HepG2 (cell line): ENCODE measurements at regions not wholly inside any gene's neighbourhood (a gene's known extent, or its start where the extent isn't known, plus 50 kb on each side); places are given as distances from the start of the nearest gene placed in this dataset.

Source experiments
- ATAC-seq: fragments of 200-7000 bp; cut with Tn5 transposase; 3 replicates; pipeline ENCODE4 v1.9.1; 2020; ENCODE audit warnings: mild to moderate bottlenecking, moderate library complexity
- BruUV-seq: library from RNA; stranded (reverse); fragments of 400-500 nt; replicated peaks from 2 replicates; lab custom pipeline; 2021; lab: Mats Ljungman, UMichigan
- CTCF ChIA-PET: fragments of 300-600 bp; formaldehyde crosslinking; extraction: SDS; loops from one replicate; lab custom pipeline; 2021; ENCODE audit warnings: low total read pairs, inconsistent platforms, low intra/inter-chr PET ratio; lab: Yijun Ruan, JAX
- POLR2A ChIA-PET: fragments of 350-600 bp; sonication (Branson Sonifier 250); formaldehyde crosslinking; loops from one replicate; lab custom pipeline; 2020; ENCODE audit warnings: antibody characterized with exemption, inconsistent platforms; lab: Yijun Ruan, JAX
- DNase-seq: peaks from one replicate; pipeline ENCODE4 v3.0.0-alpha.2; 2015; ENCODE audit warnings: low spot score
- FAIRE-seq: peaks from 3 replicates; lab custom pipeline; 2011; peaks lifted over from hg19 to GRCh38; lab: Jason Lieb, UNC
- H2AFZ ChIP-seq: one replicate; pipeline ENCODE4 v1.6.1; 2011; ENCODE audit warnings: low read length, inconsistent platforms
- H3K27ac ChIP-seq: fragments of 300-600 bp; 3 replicates; pipeline ENCODE4 v1.8.0; 2011; ENCODE audit warnings: mixed run types, mild to moderate bottlenecking, mixed read lengths, low read length, inconsistent platforms; ENCODE audit not compliant: insufficient read depth; ENCODE audit errors: extremely low read length
- H3K27me3 ChIP-seq, 2 experiments: fragments of 200-600 bp in 1 of 2; 2 replicates in 1 of 2; 3 replicates in 1 of 2; pipeline versions ENCODE4 v1.6.0 to v1.8.0; 2011; ENCODE audit warnings: low read length in 2 of 2, mild to moderate bottlenecking in 2 of 2, moderate library complexity in 2 of 2, inconsistent platforms in 1 of 2; ENCODE audit not compliant: insufficient read depth in 2 of 2, control insufficient read depth in 1 of 2
- H3K36me3 ChIP-seq, 2 experiments: fragments of 200-600 bp in 1 of 2; replicated peaks in 1 of 2; 2 replicates in 1 of 2; 3 replicates in 1 of 2; pipeline versions ENCODE4 v1.5.1 to v1.8.0; 2011; ENCODE audit warnings: low read length in 2 of 2, inconsistent platforms in 1 of 2; ENCODE audit not compliant: insufficient read depth in 2 of 2, control insufficient read depth in 1 of 2
- H3K4me1 ChIP-seq: 2 replicates; pipeline ENCODE4 v1.5.1; 2012; ENCODE audit warnings: low read length, inconsistent platforms; ENCODE audit not compliant: insufficient read depth
- H3K4me2 ChIP-seq: 2 replicates; pipeline ENCODE4 v1.6.0; 2011; ENCODE audit warnings: low read depth, low read length, inconsistent platforms
- H3K4me3 ChIP-seq, 3 experiments: fragments of 200-600 bp in 1 of 3; sonication (generic), shearing (Covaris generic) in 1 of 3; replicated peaks in 1 of 3; 2 replicates each; pipeline ENCODE4 v1.5.1; 2011 to 2016; ENCODE audit warnings: low read length in 3 of 3, inconsistent platforms in 2 of 3, low read depth in 2 of 3, mild to moderate bottlenecking in 2 of 3, control low read depth in 1 of 3, mixed read lengths in 1 of 3; ENCODE audit not compliant: insufficient read depth in 1 of 3
- H3K79me2 ChIP-seq: one replicate; pipeline ENCODE4 v1.6.1; 2011; ENCODE audit warnings: low read length, inconsistent platforms; ENCODE audit not compliant: insufficient read depth
- H3K9ac ChIP-seq: 2 replicates; pipeline ENCODE4 v1.6.0; 2011; ENCODE audit warnings: mild to moderate bottlenecking, low read depth, low read length, inconsistent platforms; ENCODE audit not compliant: insufficient read depth
- H3K9me3 ChIP-seq: 2 replicates; pipeline ENCODE4 v1.5.1; 2012; ENCODE audit warnings: mild to moderate bottlenecking, low read length
- H4K20me1 ChIP-seq: 2 replicates; pipeline ENCODE4 v1.6.0; 2011; ENCODE audit warnings: inconsistent platforms, mild to moderate bottlenecking, low read length, moderate library complexity; ENCODE audit not compliant: insufficient read depth
- IKZF4 ChIP-seq: sonication (generic); formaldehyde crosslinking; IDR thresholded peaks from 2 replicates; pipeline ENCODE4 v1.5.1; 2020; ENCODE audit warnings: borderline replicate concordance, mild to moderate bottlenecking, low read depth, missing genetic modification reagents; ENCODE audit errors: not compliant biosample characterization
- KLF16 ChIP-seq, 2 experiments: sonication (generic) in 1 of 2; formaldehyde crosslinking in 1 of 2; IDR thresholded peaks; 2 replicates each; pipeline versions ENCODE4 v1.6.1 to v1.8.0; 2016 to 2023; ENCODE audit warnings: missing genetic modification reagents in 2 of 2, missing compliant biosample characterization in 1 of 2
- RELA ChIP-seq: sonication (generic); formaldehyde crosslinking; IDR thresholded peaks from 2 replicates; pipeline ENCODE4 v1.4.0; 2020; ENCODE audit warnings: missing genetic modification reagents
- STAT6 ChIP-seq: sonication (generic); formaldehyde crosslinking; IDR thresholded peaks from 2 replicates; pipeline ENCODE4 v1.4.0; 2020; ENCODE audit warnings: missing genetic modification reagents, mild to moderate bottlenecking, borderline replicate concordance
- ZNF18 ChIP-seq: sonication (generic); formaldehyde crosslinking; IDR thresholded peaks from 2 replicates; pipeline ENCODE4 v1.8.0; 2022; ENCODE audit warnings: mild to moderate bottlenecking, missing genetic modification reagents; ENCODE audit not compliant: insufficient replicate concordance
- ZNF460 ChIP-seq: sonication (generic); formaldehyde crosslinking; IDR thresholded peaks from 2 replicates; pipeline ENCODE4 v1.5.1; 2020; ENCODE audit warnings: missing genetic modification reagents, mild to moderate bottlenecking, borderline replicate concordance
- ZNF646 ChIP-seq: sonication (generic); formaldehyde crosslinking; IDR thresholded peaks from 2 replicates; pipeline ENCODE4 v1.9.0; 2021; ENCODE audit warnings: mild to moderate bottlenecking, missing genetic modification reagents
- ZNF781 ChIP-seq: sonication (generic); formaldehyde crosslinking; IDR thresholded peaks from 2 replicates; pipeline ENCODE4 v1.5.1; 2020; ENCODE audit warnings: borderline replicate concordance, mild to moderate bottlenecking, missing genetic modification reagents; ENCODE audit errors: not compliant biosample characterization
- WGBS: methylation state at CpG from one replicate; pipeline ENCODE4 v1.1.6; 2017; ENCODE audit warnings: low lambda C conversion rate; 5-methylcytosine and 5-hydroxymethylcytosine counted together
- in situ Hi-C: cut with HindIII; loops from 2 replicates; pipeline ENCODE4 v1.10.0; 2017; ENCODE audit warnings: low pct_unique_long_range_greater_than_20kb; ENCODE audit not compliant: extremely low pct_ligation_motif_present
- intact Hi-C: fragments of 100-400 bp; cut with micrococcal nuclease; formaldehyde crosslinking; loops from one replicate; pipeline ENCODE4 v1.10.0; 2022; ENCODE audit not compliant: unreplicated experiment

- H3K4me3 ChIP-seq: no peak overlapping the region
- H3K27ac ChIP-seq: no peak overlapping the region
- CTCF ChIA-PET: no interaction called here
- peaks cover 78% of the 10 kb centered on the region for H3K9me3 ChIP-seq
- DNase-seq (no peak), FAIRE-seq (no peak), ATAC-seq (no peak)
- no TSS peak for BruUV-seq
- intact Hi-C loops (no loop called here), in situ Hi-C loops (no loop called here)
- POLR2A ChIA-PET: no interaction called here
- H3K27me3 ChIP-seq: no peaks in the 10 kb centered on the region
- H3K9ac ChIP-seq: no peak overlapping the region
- no peaks in the 10 kb centered on the region for H3K79me2 ChIP-seq
- no peaks in the 10 kb centered on the region for H3K4me1 ChIP-seq
- no peaks in the 10 kb centered on the region for H4K20me1 ChIP-seq
- 4% methylated on average over 3 of the region's 3 CpGs for WGBS
- no peak overlapping the region for H3K4me2 ChIP-seq
- H2AFZ ChIP-seq: no peak overlapping the region
- no peaks in the 10 kb centered on the region for H3K36me3 ChIP-seq
- TF ChIP-seq ZNF646: no peak
- no peak for TF ChIP-seq KLF16 (CRISPR knock-in tag; IDR thresholded peaks at IDR 0.05)
- TF ChIP-seq RELA (CRISPR knock-in tag): no peak
- TF ChIP-seq IKZF4: no peak
- TF ChIP-seq ZNF460 (CRISPR knock-in tag): no peak
- no peak for TF ChIP-seq STAT6
- TF ChIP-seq ZNF781: no peak
- no peak for TF ChIP-seq ZNF18
These were observed 1153.3 kb downstream of the SORCS1 start for GRCh38 chr10:106011250-106011649.
